GM13977 (cell line): ENCODE measurements at regions not wholly inside any gene's neighbourhood (a gene's known extent, or its start where the extent isn't known, plus 50 kb on each side); places are given as distances from the start of the nearest gene placed in this dataset.

Source experiments
- DNase-seq: peaks from one replicate; pipeline ENCODE4 v3.0.0; 2012; ENCODE audit warnings: low spot score
- CTCF ChIP-seq: IDR thresholded peaks from 2 replicates; pipeline ENCODE4 v1.5.1; 2012; ENCODE audit warnings: mild to moderate bottlenecking, control low read depth; ENCODE audit not compliant: insufficient read depth; ENCODE audit errors: extremely low read depth, missing control alignments
- in situ Hi-C: fragments of 300-500 bp; cut with MboI; formaldehyde crosslinking; loops from one replicate; pipeline ENCODE4 v1.12.0; 2022; ENCODE audit warnings: low sequenced_read_pairs, low pct_unique_long_range_greater_than_20kb, mixed read lengths, inconsistent platforms; ENCODE audit not compliant: unreplicated experiment

- in situ Hi-C loops: loop anchor here (25.0 kb wide), 1 partner anchor 669 kb away; no protein-coding TSS in a partner anchor
- no peak for TF ChIP-seq CTCF
- DNase-seq: no peak
These were observed 77.5 kb upstream of the HMCN1 start for GRCh38 chr1:185656663-185657062.

GRCh38 chr1:185654952-185655314 is 79.3 kb upstream of the HMCN1 start:
- in situ Hi-C loops: loop anchor here (25.0 kb wide), 1 partner anchor 668 kb away; no protein-coding TSS in a partner anchor
- no peak for DNase-seq

GRCh38 chr1:185654199-185654951 is 79.8 kb upstream of the HMCN1 start:
- DNase-seq: no peak
- in situ Hi-C loops: loop anchor here (25.0 kb wide), 1 partner anchor 667 kb away; no protein-coding TSS in a partner anchor
- TF ChIP-seq CTCF: no peak

More at GRCh38 chr1:185654952-185655314, 79.3 kb upstream of the HMCN1 start:
- TF ChIP-seq CTCF: no peak

GRCh38 chr1:185653615-185654014 is 80.6 kb upstream of the HMCN1 start:
- no peak for TF ChIP-seq CTCF
- DNase-seq: no peak
- in situ Hi-C loops: loop anchor here (25.0 kb wide), 1 partner anchor 666 kb away; no protein-coding TSS in a partner anchor

GRCh38 chr1:185652348-185652747 is 81.8 kb upstream of the HMCN1 start:
- in situ Hi-C loops: loop anchor here (25.0 kb wide), 1 partner anchor 665 kb away; no protein-coding TSS in a partner anchor
- peak; percentile 26 for TF ChIP-seq CTCF
- DNase-seq: no peak

GRCh38 chr1:185650602-185651230 is 83.5 kb upstream of the HMCN1 start:
- DNase-seq: no peak
- in situ Hi-C loops: loop anchor here (25.0 kb wide), 1 partner anchor 663 kb away; no protein-coding TSS in a partner anchor
- TF ChIP-seq CTCF: no peak
